DND-41 (cell line): ENCODE measurements at regions not wholly inside any gene's neighbourhood (a gene's known extent, or its start where the extent isn't known, plus 50 kb on each side); places are given as distances from the start of the nearest gene placed in this dataset.

Source experiments
- CTCF ChIP-seq: IDR thresholded peaks from 2 replicates; pipeline ENCODE4 v1.5.1; 2012; ENCODE audit warnings: borderline replicate concordance, low read length, moderate library complexity, mild to moderate bottlenecking; ENCODE audit not compliant: poor library complexity, severe bottlenecking; ENCODE audit errors: extremely low read depth
- EZH2 ChIP-seq: IDR thresholded peaks from 3 replicates; pipeline ENCODE4 v1.6.1; 2012; ENCODE audit warnings: borderline replicate concordance, low read depth, mild to moderate bottlenecking, moderate library complexity, low read length, inconsistent platforms; ENCODE audit not compliant: severe bottlenecking

- TF ChIP-seq EZH2 (no peak), CTCF (peak; percentile 20)
Observed at GRCh38 chr3:7964899-7965298, 536.7 kb upstream of the LMCD1 start.
